Liver (tissue), 8 donors: ENCODE measurements at regions not wholly inside any gene's neighbourhood (a gene's known extent, or its start where the extent isn't known, plus 50 kb on each side); places are given as distances from the start of the nearest gene placed in this dataset.

Source experiments
- DNase-seq: peaks from one replicate; pipeline ENCODE4 v3.0.0-alpha.2; 2017; ENCODE audit warnings: low spot score
- H3K27ac ChIP-seq, 2 donors: one replicate each; pipeline ENCODE4 v1.7.0; 2013; ENCODE audit warnings: inconsistent platforms in 2 of 2, low read length in 2 of 2, control low read depth in 1 of 2, low read depth in 1 of 2, mild to moderate bottlenecking in 1 of 2
- H3K27me3 ChIP-seq, 4 donors: one replicate each; pipeline versions ENCODE4 v1.6.1 to v1.7.0; 2013; ENCODE audit warnings: low read length in 3 of 4, inconsistent platforms in 1 of 4, mild to moderate bottlenecking in 1 of 4, moderate library complexity in 1 of 4; ENCODE audit not compliant: control insufficient read depth in 4 of 4, insufficient read depth in 4 of 4
- H3K36me3 ChIP-seq, 4 donors: one replicate each; pipeline versions ENCODE4 v1.6.1 to v1.7.0; 2013; ENCODE audit warnings: low read length in 3 of 4, mild to moderate bottlenecking in 3 of 4, low read depth in 1 of 4, moderate library complexity in 1 of 4; ENCODE audit not compliant: control insufficient read depth in 4 of 4, insufficient read depth in 3 of 4
- H3K4me1 ChIP-seq, 4 donors: one replicate each; pipeline versions ENCODE4 v1.6.1 to v1.7.0; 2013; ENCODE audit warnings: low read length in 3 of 4, mild to moderate bottlenecking in 3 of 4, moderate library complexity in 1 of 4; ENCODE audit not compliant: control insufficient read depth in 4 of 4, insufficient read depth in 4 of 4
- H3K4me3 ChIP-seq, 3 donors: one replicate each; pipeline versions ENCODE4 v1.6.1 to v1.7.0; 2013; ENCODE audit warnings: low read length in 3 of 3, control low read depth in 1 of 3, low read depth in 1 of 3, mild to moderate bottlenecking in 1 of 3
- H3K9ac ChIP-seq, 2 donors: one replicate each; pipeline ENCODE4 v1.7.0; 2013; ENCODE audit warnings: low read length in 2 of 2, mild to moderate bottlenecking in 2 of 2, moderate library complexity in 2 of 2, control low read depth in 1 of 2, low read depth in 1 of 2
- H3K9me3 ChIP-seq, 4 donors: one replicate each; pipeline versions ENCODE4 v1.6.1 to v1.7.0; 2013; ENCODE audit warnings: low read length in 3 of 4; ENCODE audit not compliant: control insufficient read depth in 4 of 4
- EGR1 ChIP-seq, 2 donors: IDR thresholded peaks; 2 replicates each; pipeline ENCODE4 v1.6.1; 2016 to 2018; ENCODE audit warnings: antibody characterized with exemption in 2 of 2, low read depth in 2 of 2
- FOXA2 ChIP-seq: IDR thresholded peaks from 2 replicates; pipeline ENCODE4 v1.6.1; 2016; ENCODE audit warnings: antibody characterized with exemption
- GABPA ChIP-seq, 2 donors: IDR thresholded peaks in 1 of 2; conservative IDR thresholded peaks in 1 of 2; 2 replicates each; pipeline ENCODE4 v1.6.1; 2016; ENCODE audit warnings: antibody characterized with exemption in 2 of 2, mild to moderate bottlenecking in 1 of 2, moderate library complexity in 1 of 2
- HNF4A ChIP-seq, 2 donors: conservative IDR thresholded peaks; 2 replicates each; pipeline ENCODE4 v1.6.1; 2016; ENCODE audit warnings: antibody characterized with exemption in 2 of 2, mild to moderate bottlenecking in 2 of 2
- HNF4G ChIP-seq: IDR thresholded peaks from 2 replicates; pipeline ENCODE4 v1.6.1; 2016; ENCODE audit warnings: antibody characterized with exemption
- JUND ChIP-seq, 2 donors: IDR thresholded peaks; 2 replicates each; pipeline ENCODE4 v1.6.1; 2016; ENCODE audit warnings: antibody characterized with exemption in 2 of 2
- NR2F2 ChIP-seq: IDR thresholded peaks from 2 replicates; pipeline ENCODE4 v1.6.1; 2016; ENCODE audit warnings: antibody characterized with exemption
- RAD21 ChIP-seq, 2 donors: IDR thresholded peaks; 2 replicates each; pipeline ENCODE4 v1.6.1; 2016; ENCODE audit warnings: antibody characterized with exemption in 2 of 2, mild to moderate bottlenecking in 2 of 2
- RXRA ChIP-seq, 2 donors: IDR thresholded peaks; 2 replicates each; pipeline ENCODE4 v1.6.1; 2017 to 2018; ENCODE audit warnings: antibody characterized with exemption in 2 of 2, mild to moderate bottlenecking in 1 of 2
- SP1 ChIP-seq: IDR thresholded peaks from 2 replicates; pipeline ENCODE4 v1.6.1; 2018; ENCODE audit warnings: antibody characterized with exemption, mild to moderate bottlenecking
- TAF1 ChIP-seq: conservative IDR thresholded peaks from 2 replicates; pipeline ENCODE4 v1.6.1; 2016; ENCODE audit warnings: antibody characterized with exemption, mild to moderate bottlenecking
- YY1 ChIP-seq: IDR thresholded peaks from 2 replicates; pipeline ENCODE4 v1.6.1; 2016; ENCODE audit warnings: antibody characterized with exemption, mild to moderate bottlenecking
- WGBS: extraction: QIAGEN DNeasy Blood & Tissue Kit; methylation state at CpG from one replicate; pipeline ENCODE4 v1.1.7; 2013; 5-methylcytosine and 5-hydroxymethylcytosine counted together
- TF ChIP-seq, protein P1 (sequence below): IDR thresholded peaks from 2 replicates; pipeline ENCODE4 v1.6.1; 2016; ENCODE audit warnings: antibody characterized with exemption, mild to moderate bottlenecking
- TF ChIP-seq, protein P2 (sequence below): IDR thresholded peaks from 2 replicates; pipeline ENCODE4 v1.6.1; 2016; ENCODE audit warnings: antibody characterized with exemption
- TF ChIP-seq, protein P3 (sequence below): IDR thresholded peaks from 2 replicates; pipeline ENCODE4 v1.6.1; 2016; ENCODE audit warnings: antibody characterized with exemption
- TF ChIP-seq, protein P4 (sequence below): IDR thresholded peaks from 2 replicates; pipeline ENCODE4 v1.6.1; 2016; ENCODE audit warnings: antibody characterized with exemption
- TF ChIP-seq, protein P5 (sequence below): fragments of 150-350 bp; IDR thresholded peaks from 2 replicates; pipeline ENCODE4 v1.5.1; 2017; ENCODE audit warnings: improper control_type of control experiment, low read depth, low read length; ENCODE audit not compliant: missing input control
- donor health status: healthy.
- donor health status: healthy.
- donor health status: healthy.
- donor health status: healthy.
- donor health status: healthy.

DNA sequence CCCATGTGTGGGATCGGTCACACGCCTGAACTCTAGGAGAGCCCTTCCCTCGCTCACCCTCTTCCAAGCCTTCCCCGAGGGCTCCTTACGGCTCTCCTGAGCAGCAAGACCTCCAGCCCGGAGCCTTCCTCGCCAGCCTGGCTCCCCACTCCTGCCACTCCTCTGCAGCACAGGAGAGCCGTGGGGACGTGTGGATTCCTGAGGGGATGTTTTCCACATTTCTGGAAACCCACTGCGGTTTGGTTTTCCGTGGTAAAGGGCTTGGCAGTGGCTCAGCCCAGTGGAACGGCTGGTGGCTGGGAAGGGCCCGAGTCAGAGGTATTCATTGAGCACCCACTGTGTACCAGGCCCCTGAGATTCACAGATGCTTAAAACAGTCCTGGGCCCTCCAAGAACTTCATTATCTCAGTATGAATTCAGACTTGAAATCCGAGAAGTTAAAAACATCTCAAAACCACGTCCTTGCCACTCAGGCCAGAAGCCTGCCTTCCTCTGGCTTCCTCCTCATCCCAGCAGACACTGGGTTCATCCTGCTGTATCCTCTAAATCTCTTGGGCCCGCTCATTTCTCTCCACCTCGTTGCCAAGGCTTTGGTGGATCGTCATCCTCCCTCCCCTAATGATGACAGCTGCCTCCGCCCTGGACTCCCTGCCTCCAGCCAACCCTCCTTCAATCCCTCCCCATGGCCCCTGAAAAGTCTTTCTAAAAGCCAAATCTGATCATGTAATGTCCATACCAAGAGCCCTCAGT, 109.6 kb downstream of the FGF18 start:
- TF ChIP-seq FOXA2 (no peak), SP1 (no peak), RXRA (IDR thresholded peaks at IDR 0.05) (no peak), GABPA (IDR thresholded peaks at IDR 0.05 in 1 of 2, conservative IDR thresholded peaks at IDR 0.05 in 1 of 2) (no peak), HNF4A (conservative IDR thresholded peaks at IDR 0.05) (no peak), JUND (IDR thresholded peaks at IDR 0.05) (no peak), RAD21 (IDR thresholded peaks at IDR 0.05) (no peak), YY1 (no peak), EGR1 (IDR thresholded peaks at IDR 0.05; ENCODE audit: low read depth in 2 of 2) (no peak), TAF1 (no peak), HNF4G (no peak), NR2F2 (no peak)
- TF ChIP-seq, protein P1, sequence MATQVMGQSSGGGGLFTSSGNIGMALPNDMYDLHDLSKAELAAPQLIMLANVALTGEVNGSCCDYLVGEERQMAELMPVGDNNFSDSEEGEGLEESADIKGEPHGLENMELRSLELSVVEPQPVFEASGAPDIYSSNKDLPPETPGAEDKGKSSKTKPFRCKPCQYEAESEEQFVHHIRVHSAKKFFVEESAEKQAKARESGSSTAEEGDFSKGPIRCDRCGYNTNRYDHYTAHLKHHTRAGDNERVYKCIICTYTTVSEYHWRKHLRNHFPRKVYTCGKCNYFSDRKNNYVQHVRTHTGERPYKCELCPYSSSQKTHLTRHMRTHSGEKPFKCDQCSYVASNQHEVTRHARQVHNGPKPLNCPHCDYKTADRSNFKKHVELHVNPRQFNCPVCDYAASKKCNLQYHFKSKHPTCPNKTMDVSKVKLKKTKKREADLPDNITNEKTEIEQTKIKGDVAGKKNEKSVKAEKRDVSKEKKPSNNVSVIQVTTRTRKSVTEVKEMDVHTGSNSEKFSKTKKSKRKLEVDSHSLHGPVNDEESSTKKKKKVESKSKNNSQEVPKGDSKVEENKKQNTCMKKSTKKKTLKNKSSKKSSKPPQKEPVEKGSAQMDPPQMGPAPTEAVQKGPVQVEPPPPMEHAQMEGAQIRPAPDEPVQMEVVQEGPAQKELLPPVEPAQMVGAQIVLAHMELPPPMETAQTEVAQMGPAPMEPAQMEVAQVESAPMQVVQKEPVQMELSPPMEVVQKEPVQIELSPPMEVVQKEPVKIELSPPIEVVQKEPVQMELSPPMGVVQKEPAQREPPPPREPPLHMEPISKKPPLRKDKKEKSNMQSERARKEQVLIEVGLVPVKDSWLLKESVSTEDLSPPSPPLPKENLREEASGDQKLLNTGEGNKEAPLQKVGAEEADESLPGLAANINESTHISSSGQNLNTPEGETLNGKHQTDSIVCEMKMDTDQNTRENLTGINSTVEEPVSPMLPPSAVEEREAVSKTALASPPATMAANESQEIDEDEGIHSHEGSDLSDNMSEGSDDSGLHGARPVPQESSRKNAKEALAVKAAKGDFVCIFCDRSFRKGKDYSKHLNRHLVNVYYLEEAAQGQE = no peak
- TF ChIP-seq, protein P2, sequence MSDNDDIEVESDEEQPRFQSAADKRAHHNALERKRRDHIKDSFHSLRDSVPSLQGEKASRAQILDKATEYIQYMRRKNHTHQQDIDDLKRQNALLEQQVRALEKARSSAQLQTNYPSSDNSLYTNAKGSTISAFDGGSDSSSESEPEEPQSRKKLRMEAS = no peak
- TF ChIP-seq, protein P3, sequence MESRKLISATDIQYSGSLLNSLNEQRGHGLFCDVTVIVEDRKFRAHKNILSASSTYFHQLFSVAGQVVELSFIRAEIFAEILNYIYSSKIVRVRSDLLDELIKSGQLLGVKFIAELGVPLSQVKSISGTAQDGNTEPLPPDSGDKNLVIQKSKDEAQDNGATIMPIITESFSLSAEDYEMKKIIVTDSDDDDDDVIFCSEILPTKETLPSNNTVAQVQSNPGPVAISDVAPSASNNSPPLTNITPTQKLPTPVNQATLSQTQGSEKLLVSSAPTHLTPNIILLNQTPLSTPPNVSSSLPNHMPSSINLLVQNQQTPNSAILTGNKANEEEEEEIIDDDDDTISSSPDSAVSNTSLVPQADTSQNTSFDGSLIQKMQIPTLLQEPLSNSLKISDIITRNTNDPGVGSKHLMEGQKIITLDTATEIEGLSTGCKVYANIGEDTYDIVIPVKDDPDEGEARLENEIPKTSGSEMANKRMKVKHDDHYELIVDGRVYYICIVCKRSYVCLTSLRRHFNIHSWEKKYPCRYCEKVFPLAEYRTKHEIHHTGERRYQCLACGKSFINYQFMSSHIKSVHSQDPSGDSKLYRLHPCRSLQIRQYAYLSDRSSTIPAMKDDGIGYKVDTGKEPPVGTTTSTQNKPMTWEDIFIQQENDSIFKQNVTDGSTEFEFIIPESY = no peak
- TF ChIP-seq, protein P4, sequence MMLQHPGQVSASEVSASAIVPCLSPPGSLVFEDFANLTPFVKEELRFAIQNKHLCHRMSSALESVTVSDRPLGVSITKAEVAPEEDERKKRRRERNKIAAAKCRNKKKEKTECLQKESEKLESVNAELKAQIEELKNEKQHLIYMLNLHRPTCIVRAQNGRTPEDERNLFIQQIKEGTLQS = no peak
- TF ChIP-seq, protein P5, sequence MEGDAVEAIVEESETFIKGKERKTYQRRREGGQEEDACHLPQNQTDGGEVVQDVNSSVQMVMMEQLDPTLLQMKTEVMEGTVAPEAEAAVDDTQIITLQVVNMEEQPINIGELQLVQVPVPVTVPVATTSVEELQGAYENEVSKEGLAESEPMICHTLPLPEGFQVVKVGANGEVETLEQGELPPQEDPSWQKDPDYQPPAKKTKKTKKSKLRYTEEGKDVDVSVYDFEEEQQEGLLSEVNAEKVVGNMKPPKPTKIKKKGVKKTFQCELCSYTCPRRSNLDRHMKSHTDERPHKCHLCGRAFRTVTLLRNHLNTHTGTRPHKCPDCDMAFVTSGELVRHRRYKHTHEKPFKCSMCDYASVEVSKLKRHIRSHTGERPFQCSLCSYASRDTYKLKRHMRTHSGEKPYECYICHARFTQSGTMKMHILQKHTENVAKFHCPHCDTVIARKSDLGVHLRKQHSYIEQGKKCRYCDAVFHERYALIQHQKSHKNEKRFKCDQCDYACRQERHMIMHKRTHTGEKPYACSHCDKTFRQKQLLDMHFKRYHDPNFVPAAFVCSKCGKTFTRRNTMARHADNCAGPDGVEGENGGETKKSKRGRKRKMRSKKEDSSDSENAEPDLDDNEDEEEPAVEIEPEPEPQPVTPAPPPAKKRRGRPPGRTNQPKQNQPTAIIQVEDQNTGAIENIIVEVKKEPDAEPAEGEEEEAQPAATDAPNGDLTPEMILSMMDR = no peak
- H3K36me3 ChIP-seq = no peaks in the 10 kb centered on the region
- no peaks in the 10 kb centered on the region for H3K4me1 ChIP-seq
- H3K27me3 ChIP-seq = peaks cover 0 to 3% (median 0%) of the 10 kb centered on the region in 4 donors
- no peak for DNase-seq
- H3K9me3 ChIP-seq = no peaks in the 10 kb centered on the region
- 84% methylated on average over 19 of the region's 19 CpGs for WGBS
- H3K4me3 ChIP-seq = no peak overlapping the region
- no peak overlapping the region for H3K9ac ChIP-seq
- no peak overlapping the region for H3K27ac ChIP-seq
